HG02759 (cell line): ENCODE measurements at regions not wholly inside any gene's neighbourhood (a gene's known extent, or its start where the extent isn't known, plus 50 kb on each side); places are given as distances from the start of the nearest gene placed in this dataset.
"Not testable (repeated sequence)": the region's sequence is repeated elsewhere in the genome, so short reads cannot be mapped to it uniquely, and the experiment has no call there.

Experiments used
- ATAC-seq: cut with Tn5 transposase; IDR thresholded peaks from one replicate; pipeline ENCODE4 v1.9.1; 2021; ENCODE audit warnings: mild to moderate bottlenecking, moderate library complexity; ENCODE audit not compliant: unreplicated experiment

DNA sequence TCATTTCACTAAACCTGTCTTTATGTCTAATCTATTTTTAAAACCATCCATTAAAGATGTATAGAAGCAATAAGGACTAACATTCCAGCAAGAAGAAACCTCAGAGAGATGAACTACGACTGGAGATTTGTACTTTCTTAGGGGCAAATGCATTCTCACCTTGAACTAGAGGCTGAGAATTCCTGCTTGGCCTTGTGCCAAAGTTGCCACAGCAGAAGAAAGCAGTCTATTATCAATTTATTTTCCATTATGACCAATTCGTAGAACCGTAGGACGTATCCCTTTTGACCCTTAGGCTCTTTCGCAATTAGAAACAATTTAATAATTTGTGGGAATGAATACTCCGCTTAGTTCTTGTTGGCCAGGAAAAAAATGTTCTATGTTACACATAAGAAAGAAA, 1647.4 kb upstream of the CDH9 start:
- ATAC-seq: no peak

DNA sequence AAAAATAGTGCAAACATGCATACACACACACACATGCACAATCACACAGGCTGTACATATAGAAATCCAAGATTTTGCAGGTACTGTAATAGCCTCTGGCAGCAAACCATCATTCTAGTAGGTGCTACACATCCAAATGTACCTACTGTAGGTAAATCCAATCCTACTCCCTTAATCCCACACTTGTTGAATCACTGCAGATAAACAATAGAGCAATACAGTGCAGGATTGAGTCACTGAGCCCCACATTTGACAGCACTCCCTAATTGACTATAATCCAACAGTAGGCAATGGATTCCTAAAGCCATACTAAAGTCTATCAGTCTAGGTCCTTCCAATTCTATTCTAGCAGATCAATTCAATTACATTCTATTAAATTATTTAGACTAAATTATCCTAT, 1640.5 kb upstream of the CDH9 start:
- no peak for ATAC-seq

DNA sequence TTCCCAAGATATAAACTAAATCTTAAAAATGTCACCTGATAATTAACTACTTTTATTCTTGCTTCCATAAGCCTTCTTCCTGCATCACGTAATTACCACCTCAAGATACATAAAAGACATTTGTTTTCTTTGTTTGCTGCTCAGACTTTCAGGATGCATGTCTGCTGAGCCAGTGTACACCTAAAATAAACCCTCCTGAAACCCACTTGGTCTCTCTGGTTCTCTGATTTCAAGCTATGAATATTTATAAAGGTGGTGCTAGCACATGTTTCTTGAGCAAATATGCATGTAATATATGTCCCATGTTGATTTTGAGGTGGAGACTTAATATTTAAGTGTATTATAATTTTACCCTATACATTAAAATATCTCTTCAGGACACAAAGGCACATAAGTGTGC, 1627.7 kb upstream of the CDH9 start:
- no peak for ATAC-seq

DNA sequence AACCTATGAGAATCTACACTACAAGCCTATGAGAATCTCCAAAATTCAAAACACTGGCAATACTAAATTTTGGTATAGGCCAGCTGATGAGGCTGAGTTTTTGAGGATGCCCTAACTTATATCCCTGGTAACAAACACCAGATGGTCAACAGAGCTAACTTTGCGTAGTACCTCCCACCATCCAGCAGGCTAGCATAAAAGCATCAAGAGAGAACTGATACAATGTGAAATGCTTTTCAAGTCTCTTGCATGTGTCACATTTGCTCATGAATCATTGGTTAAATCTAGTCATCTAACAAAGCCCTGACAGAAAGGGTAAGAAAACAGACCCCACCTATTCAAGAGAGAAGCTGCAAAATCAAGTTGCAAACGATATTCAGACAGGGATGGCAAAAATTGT, 1609.7 kb upstream of the CDH9 start:
- ATAC-seq: no peak

DNA sequence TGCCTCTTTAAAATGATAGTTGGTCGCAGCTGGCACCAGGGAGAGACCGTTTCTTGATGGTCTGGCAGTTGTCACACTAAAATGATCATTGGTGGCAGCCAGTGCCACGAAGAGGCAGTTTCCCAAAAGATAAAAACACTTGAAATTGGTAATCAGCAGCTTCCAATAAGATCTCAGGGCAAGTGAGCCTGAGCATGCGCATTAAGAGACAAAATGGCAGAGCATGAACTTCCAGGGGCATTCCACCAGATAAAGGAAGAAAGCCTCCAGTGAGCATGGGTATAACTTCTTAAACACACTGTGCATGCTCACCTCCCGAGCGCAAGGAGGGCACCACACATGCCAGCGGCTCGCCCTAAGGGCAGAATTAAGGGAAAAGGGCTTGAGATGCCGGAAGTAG, 1594.2 kb upstream of the CDH9 start:
- no peak for ATAC-seq

DNA sequence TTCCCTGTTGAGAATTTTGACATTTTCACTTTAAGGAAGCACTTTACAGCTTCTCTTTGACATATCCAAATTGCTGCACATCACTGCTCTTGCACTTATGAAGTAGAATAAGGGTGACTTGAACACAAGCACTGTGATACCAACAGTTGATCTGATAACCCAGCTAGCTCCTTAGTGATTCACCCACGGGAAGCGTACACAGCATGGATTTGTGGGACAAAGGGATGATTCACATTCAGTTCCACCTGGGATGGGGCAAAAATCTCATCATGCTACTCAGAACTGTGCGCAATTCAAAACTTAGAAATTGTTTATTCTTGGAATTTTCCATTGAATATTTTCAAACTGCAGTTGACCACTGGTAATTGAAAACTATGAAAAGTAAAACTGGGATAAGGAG, 1565.5 kb upstream of the CDH9 start:
- ATAC-seq: no peak

DNA sequence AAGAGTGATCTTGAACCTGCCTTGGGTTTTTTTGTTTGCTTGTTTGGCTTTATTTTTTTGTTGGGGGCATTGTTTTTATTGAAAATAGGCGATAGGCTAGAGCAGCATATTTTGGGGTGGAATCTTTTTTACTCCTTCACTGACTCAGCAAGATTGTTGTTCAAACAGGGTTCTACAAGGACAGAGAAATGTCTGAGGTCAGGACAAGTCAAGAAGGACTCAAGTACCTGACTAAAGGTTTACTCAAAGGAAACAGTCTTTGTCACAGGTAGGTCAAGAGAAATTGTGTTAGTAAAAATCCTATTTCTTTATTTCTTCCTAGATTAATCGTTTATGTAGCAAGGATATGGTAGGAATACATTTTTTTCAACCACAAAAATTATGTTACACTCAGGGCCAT, 1564.0 kb upstream of the CDH9 start:
- ATAC-seq: no peak

DNA sequence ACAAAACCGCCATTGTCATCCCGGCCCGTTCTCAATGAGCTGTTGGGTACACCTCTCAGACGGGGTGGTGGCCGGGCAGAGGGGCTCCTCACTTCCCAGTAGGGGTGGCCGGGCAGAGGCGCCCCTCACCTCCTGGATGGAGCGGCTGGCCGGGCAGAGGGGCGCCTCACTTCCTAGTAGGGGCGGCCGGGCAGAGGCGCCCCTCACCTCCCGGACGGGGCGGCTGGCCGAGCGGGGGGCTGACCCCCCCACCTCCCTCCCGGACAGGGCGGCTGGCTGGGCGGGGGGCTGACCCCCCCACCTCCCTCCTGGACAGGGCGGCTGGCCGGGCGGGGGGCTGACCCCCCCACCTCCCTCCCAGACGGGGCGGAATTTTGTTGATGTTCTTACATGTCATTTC, 1558.3 kb upstream of the CDH9 start:
- not testable (repeated sequence) for ATAC-seq

DNA sequence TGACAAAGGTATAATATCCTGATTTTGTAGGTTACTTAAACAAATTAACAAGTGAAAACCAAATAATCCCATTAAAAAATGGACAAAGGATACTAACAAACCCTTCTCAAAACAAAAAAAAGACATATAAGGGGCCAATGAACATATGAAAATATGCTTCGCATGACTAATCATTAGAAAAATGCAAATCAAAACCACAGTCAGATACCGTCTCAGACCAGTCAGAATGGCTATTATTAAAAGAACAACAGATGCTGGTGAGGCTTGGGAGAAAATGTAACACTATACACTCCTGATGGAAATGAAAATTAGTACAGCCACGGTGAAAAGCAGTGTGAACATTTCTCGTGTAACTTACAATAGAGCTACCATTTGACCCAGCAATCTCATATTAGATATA, 1542.2 kb upstream of the CDH9 start:
- no peak for ATAC-seq

DNA sequence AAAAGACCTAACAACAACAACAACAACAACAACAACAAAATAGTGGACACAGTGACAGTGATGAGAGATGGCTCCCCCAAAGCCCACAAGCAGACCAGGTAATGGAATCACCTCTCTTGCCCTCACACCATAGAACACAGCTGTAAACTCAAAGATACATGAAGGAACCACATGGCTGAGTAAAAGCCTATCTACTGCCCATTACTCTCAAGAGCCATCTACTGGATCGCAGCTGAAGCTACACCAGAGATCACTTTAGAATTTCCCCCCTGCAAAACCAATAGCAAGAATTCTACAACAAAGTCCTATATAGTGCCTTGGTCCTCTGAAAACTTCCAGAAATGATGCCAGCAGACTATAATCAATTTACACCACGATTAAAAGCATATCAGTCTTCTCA, 1537.6 kb upstream of the CDH9 start:
- no peak for ATAC-seq

DNA sequence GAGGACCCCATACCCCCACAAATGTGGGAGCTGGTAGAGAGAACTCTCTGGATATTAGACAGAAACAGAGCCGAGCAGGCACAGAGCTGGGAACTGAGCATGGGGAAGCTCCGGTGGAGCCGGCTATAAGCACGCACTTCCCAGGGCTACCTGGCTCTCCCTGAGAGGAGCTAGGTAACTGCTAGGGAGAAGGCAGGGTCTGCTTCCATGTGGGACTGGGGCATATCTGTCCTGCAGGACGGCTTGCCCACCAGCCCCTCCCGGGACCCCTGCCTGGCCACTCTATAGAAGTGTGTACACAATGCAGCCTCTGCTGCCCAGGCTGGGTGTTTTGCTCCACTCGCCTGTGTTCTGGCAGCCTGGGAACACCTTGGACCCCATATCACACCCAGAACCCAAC, 1537.0 kb upstream of the CDH9 start:
- ATAC-seq: no peak

DNA sequence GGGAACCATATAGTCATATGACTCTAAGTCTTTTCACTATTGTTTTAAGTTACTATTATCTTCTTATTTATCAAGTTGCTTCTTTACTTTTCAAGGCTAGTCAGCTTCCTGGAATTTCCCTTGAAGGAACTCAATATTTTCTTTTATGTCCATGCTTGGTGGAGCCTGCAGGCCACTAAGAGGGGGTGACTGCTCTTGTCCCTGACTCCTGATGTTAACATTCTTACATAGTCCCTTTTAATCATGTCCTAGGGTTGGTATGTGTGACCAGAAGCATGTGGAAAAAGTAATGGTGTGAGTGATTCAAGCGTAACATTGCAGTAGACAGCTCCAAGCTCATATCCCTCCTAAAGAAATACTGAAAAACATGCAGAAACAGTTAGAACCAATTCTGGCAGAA, 1536.2 kb upstream of the CDH9 start:
- no peak for ATAC-seq

DNA sequence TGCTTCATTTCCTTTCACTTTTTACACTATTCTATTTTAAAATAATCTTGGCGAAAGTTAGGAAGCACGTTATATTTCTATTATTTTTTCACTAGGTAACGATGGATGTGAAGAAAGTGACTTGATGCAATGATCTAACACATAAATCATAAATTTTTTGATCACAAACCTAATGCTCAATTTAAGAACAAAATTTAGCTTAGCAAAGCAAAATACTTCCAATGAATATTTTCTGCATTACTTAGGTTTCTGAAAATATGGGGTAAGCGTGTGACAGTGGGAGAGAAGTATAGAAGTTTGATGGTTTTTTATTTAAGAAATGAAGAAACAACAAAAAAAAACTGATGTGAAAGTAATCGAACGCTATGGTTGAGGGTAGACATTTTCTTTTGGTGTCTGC, 1528.7 kb upstream of the CDH9 start:
- no peak for ATAC-seq

DNA sequence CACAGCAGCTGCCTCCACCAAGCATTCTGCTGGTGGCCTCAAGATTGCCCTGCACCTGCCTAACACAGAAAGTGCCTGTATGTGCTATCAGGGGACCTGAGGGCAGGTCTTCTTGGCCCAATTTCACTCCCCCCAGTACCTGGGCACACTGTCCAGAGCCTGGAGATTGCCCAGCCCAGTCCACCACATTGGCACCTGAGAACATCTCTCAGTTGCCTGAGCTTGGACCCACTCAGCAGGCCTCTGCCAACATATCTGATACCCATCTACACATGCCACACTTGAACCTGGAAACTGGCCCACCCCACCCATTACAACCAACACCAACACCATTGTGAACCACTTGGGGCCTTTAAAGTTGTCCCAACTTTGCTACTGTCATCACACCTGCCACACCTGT, 1523.1 kb upstream of the CDH9 start:
- ATAC-seq: no peak

DNA sequence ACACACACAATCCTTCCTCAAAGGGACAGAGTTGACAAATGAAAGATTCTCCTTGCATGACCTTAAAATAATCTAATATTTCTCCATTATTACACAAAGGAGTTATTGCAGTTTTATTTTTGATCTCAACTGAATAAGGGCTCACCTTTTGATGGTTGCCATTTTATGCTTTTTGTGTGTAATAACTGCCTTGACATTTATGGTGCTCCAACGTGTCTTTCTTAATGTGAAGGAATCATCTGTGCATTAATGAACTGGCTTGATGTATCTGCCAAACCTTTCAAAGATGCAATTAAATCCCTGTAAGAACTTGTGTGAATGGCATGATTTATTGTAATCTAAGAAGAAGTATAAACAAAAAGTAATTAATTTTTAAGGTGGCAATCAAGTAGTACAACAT, 1519.8 kb upstream of the CDH9 start:
- ATAC-seq: no peak

DNA sequence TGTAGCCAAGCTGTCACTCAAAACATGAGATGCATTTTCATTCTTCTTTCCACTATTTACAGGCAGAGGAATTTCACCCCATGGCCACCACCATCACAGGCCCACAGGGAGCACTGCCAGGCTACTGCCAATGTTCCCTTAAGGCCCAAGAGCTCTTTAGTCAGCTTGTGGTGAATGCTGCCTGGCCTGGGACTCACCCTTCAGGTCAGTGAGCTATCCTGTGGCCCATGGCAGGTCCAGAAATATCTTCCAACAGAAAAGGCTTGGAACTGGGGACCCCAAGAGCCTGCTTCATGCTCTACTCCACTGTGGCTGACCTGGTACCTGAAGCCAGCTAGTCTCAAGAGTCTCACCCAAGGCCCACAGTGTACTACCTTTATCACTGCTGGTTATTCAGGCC, 1518.7 kb upstream of the CDH9 start:
- ATAC-seq: no peak

DNA sequence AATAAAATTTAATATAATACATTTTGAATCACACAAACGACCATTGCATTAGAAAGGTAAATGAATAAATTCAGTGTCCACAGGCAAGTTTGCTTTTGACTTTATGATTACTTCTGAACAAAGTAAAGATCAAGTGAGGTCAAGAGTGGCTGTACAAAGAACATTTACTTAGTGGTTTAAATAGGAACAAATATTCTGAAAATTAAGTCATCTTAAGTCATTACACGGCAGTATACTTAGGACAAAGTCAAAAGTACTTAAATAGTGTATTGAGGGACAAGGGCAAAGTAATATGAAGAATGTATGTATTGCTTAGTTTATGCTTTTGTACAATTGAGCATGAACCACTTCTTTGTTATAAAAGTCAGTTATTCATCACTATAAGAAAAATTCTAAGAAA, 1511.2 kb upstream of the CDH9 start:
- no peak for ATAC-seq

DNA sequence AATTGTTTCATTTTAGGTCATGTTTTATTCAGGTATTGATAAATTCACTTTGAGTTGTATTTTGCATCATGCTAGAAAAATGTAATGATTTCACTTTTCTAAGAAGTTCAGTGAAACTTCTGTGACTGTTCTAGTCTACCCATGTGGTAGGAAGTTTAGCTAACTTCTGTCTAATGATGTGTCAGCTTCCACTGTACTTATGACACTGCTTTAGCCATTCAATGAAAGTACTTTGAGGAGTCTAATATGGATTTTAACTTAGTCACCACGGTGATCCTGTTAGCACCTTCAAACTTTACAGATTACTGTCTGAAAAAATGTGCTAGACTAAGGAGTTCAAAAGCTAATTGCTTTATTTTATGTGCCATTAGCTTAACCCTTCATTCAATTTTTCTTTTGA, 1510.5 kb upstream of the CDH9 start:
- ATAC-seq: no peak

DNA sequence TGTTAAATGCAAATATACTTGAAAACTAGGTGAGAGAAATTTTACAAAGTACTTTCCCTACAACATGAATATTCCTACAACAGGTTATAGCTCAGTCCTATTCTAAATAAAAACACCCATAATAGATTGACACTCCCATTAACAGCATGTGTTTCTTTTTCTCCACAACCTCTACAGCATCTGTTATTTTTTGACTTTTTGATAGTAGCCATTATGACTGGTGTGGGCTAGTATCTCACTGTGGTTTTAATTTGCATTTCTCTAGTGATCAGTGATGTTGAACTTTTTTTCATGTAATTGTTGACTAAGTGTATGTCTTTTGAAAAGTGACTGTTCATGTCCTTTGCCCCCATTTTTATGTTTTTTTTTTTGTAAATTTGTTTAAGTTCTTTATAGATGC, 1506.1 kb upstream of the CDH9 start:
- no peak for ATAC-seq

DNA sequence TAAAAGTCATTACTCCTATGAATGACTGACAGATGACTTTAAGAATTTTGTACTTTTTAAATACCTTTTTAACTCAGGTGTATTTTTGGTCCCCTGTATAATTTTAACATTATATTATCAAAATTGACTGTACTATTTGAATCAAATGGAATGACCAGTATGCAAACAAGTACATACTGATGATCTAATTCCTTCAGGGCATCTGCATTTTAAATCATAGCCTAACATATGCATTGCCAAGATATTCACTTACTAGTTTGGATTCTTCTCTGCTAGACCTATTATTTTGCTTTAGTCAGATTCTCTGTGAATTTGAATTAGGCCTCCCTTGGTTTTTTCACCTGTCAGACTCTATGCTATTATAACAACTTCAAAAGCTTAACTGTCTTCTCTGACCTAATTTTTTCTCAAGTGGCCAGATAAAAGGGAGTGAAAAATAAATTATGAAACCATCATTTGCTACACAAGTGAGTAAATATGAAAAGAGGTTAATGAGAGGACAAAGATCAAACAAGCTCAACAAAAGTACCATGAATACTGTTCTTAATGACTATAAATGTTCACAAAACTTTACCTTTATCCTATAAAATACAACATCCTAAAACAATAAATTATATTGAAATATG, 1505.2 kb upstream of the CDH9 start:
- ATAC-seq: no peak

DNA sequence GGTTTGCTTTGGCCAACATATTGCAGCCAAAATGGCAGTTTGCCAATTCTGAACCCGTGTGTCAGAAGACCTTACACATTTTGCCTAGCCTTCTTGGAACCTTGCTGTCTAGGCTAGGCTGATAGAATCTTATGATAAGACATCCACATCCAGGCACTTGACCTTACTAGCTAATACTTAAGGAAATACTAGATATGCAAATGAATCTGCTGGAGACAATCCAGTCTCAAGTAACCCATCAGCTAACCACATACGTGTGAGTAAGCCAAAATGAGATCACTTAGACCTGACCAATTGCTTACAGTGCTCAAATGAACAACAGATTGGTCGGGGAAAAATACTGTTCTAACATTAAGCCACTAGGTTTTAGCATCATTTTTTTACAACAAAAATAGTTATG, 1504.6 kb upstream of the CDH9 start:
- ATAC-seq: no peak

DNA sequence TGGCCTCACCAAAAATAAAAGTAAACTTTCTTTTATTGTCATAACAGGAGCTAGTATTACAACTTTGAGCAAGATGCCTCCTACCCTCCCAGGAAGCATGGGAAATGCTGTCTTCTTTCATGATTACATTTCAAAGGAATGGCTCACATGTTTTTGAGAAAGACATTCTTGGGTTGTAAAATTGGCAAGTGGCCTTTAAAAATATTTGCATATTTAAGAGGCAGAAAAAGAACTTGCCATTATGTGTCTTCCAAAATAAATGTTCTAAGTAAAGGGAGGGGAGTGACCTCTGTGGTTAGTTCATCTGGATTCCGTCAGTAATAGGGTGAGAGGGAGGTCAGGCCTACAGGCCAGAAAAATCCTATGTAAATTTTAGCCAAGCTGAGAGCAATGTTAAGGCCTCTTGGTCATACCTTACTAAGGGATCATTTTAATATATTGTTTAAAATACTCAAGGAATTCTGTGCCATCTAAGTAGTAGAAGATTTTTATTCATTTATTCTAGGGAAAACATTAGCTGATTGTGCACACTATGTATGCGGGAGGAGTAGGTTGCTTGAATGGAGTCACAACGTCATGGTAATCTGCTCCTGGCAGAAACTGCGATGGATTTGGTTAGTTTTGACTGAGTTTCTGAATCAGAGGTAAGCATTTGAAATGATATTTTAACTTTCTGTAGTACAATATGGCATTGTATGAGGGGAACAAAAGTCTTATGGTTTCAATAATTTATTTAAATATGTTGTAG, 1485.7 kb upstream of the CDH9 start:
- no peak for ATAC-seq

DNA sequence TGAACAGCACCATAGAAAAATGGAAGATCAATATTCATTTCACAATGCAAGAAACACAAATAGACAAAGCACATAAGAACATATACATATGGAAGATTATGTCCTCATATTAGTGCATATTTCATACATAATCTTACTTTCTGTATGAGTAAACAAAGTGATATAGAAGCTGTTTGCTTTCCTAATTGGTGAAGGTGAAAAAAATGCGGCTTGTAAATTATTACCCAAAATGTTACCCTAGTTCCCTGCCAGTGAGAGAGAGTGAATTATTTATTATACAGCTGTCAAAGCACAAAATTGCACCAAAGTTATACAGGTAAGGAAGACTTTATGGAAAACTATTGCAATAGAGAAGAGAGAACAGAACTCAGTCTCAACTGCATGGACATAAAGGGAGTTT, 1485.0 kb upstream of the CDH9 start:
- ATAC-seq: no peak
